Activated CD4-positive, alpha-beta T cell treated with anti-CD3 and anti-CD28 coated beads, Interleukin-2, amount 50 U/mL, for 24 hours (primary cell): ENCODE measurements at regions not wholly inside any gene's neighbourhood (a gene's known extent, or its start where the extent isn't known, plus 50 kb on each side); places are given as distances from the start of the nearest gene placed in this dataset.

Experiments used
- DNase-seq, 2 donors: peaks; one replicate each; pipeline ENCODE4 v3.0.0-alpha.2; 2020; ENCODE audit warnings: low read depth in 1 of 2, low spot score in 1 of 2

GRCh38 chr17:34776456-34777443, 184.5 kb downstream of the CCT6B start:
- no peak for DNase-seq

DNA sequence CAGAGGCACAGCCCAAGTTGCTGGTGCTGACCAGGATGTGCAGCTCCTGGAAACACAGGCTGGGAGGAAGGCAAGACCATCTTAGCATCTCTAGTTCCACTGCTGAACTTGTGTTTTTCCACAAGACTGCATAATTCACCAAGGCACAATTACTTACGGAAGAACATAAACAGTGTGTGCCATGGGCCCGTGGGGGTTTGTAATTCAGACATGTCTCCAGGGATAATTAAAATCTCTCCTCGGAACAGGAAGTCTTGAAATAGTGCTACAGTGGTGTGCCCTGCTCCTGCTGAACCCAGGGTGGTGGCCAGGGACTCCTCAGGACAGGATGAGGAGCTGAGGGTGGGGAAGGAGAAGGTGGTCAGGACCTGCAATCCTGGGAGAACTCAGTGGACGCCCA, 188.2 kb downstream of the CCT6B start:
- no peak for DNase-seq

GRCh38 chr17:34771891-34772290, 189.4 kb downstream of the CCT6B start:
- DNase-seq, result no peak

DNA sequence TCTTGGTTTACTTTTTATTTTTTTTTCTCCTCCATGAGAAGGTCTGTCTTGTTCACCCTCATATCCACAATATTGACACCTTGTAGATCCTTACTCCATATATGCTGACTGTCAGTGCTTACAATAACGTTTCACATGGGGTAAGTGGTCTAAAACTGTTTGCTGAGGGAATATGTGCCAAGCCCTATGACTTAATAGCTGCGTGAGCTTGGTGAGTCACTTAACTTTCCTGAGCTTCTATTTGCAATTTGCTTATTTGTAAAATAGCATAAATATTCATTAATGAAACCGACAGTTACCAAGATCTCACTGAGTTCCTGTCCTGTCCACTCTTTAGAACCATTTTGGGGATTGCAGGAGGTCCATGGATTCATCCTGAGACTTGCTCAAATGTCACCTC, 190.7 kb downstream of the CCT6B start:
- no peak for DNase-seq

DNA sequence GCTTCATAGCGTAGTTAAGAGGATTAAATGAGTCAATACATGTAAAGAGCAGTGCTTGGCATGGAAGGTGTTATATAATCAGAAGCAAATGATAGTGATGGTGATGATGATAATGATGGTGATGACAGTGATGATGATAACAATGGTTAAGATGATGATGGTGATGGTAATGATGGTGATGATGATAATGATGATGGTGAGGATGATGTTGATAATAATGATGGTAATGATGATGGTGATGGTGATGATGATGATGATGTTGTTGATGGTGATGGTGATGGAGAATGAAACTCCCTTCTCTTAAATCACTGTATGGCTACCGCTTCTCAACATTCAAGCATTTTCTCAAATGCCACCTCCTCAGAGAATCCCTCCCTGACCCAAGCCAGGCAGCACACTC, 190.5 kb downstream of the TMEM132E start:
- no peak for DNase-seq

DNA sequence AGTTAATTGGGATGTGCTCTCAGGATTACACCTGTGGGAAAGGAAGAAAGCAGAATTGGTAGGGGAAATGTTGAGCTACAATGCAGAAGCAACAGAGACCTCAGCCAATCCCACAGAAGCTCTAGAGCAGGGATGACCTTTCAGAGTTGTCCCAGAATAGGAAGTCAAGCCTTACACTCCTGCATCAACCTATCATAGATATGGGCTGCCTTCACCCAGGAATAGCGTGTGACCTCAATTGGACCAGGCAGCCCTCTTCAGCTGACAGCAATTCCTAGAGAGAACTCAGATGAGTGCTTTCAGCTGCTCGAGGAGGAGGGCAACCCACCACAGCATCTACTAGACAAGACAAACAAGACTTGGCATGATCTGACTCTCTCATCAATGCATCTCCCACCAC, 189.7 kb downstream of the TMEM132E start:
- no peak for DNase-seq

DNA sequence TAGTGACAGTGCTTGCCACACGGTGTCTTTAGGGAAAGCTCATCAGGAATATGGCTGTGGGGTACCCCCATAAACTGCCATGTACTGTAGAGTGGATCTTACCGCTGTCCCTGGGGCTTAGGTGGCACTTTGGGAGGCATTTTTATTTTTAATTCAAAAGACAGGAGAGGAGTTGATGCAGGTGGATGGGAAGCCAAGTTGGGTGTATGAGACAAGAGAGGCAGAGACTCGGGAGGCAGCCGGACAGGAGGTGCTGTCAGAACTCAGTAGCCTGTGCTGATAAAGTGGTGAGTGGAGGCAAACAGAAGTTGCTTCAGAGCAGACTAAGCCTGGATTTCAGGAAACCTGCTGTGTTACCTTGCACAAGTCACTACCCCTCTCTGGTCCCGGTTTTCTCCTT, 185.9 kb downstream of the TMEM132E start:
- DNase-seq, result no peak

DNA sequence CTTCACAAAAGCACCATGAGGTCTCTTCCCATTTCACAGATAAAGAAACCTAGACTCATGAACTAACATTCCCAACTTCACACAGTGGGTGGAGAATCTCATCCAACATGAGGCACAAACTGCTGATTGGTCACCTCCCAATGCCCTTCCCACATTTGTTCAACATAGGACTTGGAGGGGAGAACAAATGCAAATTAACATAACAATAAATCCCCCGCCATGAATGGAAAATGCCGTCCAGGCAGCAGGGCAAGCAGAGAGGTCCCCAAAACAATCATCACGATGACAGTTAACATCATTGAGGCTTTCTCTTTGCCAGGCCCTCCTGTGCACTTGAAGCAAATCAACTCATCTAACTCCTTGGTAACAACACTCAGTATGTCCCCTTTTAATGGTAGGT, 185.3 kb downstream of the TMEM132E start:
- no peak for DNase-seq

GRCh38 chr17:34763728-34764665, 184.6 kb downstream of the TMEM132E start:
- DNase-seq, result no peak

DNA sequence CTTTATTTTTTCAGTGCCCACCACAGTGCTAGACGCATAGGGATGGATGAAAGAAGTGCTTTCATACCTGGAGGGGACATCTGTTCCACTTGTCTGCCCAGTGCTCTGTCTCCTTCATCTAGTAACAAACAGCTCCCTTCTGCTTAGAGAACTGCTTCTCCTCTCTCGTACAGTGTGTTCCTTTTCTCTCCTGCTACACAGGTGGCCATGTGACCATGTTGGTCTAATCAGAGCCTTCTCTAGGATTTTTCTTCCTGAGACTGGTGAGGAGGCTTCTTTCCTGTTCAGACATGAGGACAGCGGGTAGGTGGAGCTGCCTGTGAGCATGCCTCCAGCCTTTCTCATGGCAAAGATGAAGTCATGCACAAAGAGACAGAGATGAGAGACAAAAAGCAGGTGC, 182.7 kb downstream of the TMEM132E start:
- DNase-seq, result no peak

GRCh38 chr17:34761646-34762045, 182.3 kb downstream of the TMEM132E start:
- no peak for DNase-seq

GRCh38 chr17:34760931-34761495, 181.6 kb downstream of the TMEM132E start:
- no peak for DNase-seq

- DNase-seq, result no peak
Observed at GRCh38 chr17:34758718-34759117, 179.3 kb downstream of the TMEM132E start.

GRCh38 chr17:34758316-34758715, 178.9 kb downstream of the TMEM132E start:
- no peak for DNase-seq

- DNase-seq, result no peak
Observed at GRCh38 chr17:34757611-34758010, 178.2 kb downstream of the TMEM132E start.

- DNase-seq, result no peak
Observed at GRCh38 chr17:34757106-34757505, 177.7 kb downstream of the TMEM132E start.

DNA sequence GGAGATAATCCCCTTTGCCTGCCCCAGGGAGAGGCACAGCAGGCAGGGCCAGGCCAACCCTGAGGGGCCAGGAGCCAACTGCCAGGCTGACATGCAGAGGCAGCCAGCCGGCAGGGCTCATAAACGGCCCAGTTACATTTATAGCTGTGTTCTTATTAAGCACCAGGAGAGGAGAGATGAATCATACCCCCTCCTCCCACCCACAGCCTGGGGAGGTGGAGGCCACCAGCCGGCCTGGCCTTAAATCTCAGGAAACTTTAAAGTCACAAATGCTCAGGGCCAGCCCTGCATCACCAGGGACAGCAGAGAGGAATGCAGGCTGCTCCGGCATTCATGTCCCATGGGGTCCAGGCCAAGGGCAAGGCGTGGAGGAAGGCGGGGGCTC, 177.2 kb downstream of the TMEM132E start:
- no peak for DNase-seq

DNA sequence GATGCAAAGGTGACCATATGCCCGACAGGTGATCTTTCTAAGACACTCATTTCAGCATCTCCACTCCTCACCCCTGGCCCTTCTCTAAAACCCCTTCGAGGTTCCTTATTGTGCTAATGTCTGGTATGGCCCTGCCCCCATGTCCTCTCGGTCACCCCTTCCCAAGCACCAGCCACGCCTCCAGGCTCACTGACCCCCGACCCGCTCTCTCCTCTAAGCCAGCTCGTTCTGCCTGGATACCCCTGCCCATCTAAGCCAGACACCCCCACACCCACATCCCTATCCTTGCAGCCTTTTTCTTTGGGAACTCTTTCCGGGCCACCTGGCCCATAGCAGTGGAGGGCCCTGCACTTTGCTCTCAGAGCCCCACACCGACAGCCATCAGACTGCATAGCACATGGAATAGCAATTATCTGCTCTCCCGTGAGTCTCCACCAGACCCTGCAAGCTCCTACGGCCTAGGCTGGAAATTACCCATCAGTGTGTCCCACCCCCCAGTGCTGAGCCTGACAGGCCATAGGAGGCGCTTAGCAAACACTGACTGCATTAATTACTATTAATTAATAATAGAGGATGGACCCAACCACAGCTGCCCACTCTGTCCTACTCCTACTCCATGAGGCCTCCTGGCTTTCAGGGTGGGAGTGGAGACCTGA, 176.7 kb downstream of the TMEM132E start:
- DNase-seq, result no peak

- no peak for DNase-seq
Observed at GRCh38 chr17:34755371-34755770, 176.0 kb downstream of the TMEM132E start.

DNA sequence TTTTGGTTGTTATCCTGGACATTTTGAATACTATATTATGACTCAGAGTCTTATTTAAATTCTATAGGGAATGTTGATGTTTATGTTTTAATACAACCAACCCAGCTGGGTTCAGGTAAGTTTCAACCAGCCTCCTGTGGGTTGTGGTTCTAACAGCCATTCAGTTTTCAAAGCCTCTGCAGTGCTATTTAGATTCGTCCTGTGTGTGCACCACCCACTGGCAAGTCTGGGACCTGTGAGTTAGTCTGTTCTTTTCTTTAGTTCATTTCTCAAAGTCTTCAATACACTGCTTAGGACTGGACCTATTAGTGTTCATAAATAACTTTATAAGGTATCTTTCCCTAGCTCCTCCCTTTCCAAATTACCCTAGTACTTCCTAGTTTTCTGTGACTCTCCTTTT, 170.6 kb downstream of the TMEM132E start:
- DNase-seq, result no peak

- DNase-seq, result no peak
Observed at GRCh38 chr17:34741967-34742366, 162.6 kb downstream of the TMEM132E start.
